ENCODE measurements at regions not wholly inside any gene's neighbourhood (a gene's known extent, or its start where the extent isn't known, plus 50 kb on each side); places are given as distances from the start of the nearest gene placed in this dataset.

GRCh38 chr7:41116337-41116736, 586.6 kb downstream of the INHBA start:
- no peak for DNase-seq (ENCODE audit: insufficient read length, low spot score, missing footprints)
- Histone ChIP-seq H3K36me3 (ENCODE audit: insufficient read depth, low read length) (no peaks in the 10 kb centered on the region), H3K4me3 (ENCODE audit: insufficient read depth, low read length) (no peak overlapping the region), H3K4me2 (ENCODE audit: insufficient read depth, low read length) (no peak overlapping the region), H3K79me2 (ENCODE audit: insufficient read depth, low read length) (no peaks in the 10 kb centered on the region), H2AFZ (ENCODE audit: low read length) (no peak overlapping the region), H3K27me3 (ENCODE audit: insufficient read depth, low read length) (no peaks in the 10 kb centered on the region), H4K20me1 (ENCODE audit: insufficient read depth, low read length) (no peaks in the 10 kb centered on the region), H3K4me1 (ENCODE audit: insufficient read depth, low read length) (peaks cover 2% of the 10 kb centered on the region), H3K9me3 (ENCODE audit: low read depth, low read length) (no peaks in the 10 kb centered on the region), H3K27ac (ENCODE audit: low read depth, low read length) (no peak overlapping the region)
- TF ChIP-seq, protein P1, sequence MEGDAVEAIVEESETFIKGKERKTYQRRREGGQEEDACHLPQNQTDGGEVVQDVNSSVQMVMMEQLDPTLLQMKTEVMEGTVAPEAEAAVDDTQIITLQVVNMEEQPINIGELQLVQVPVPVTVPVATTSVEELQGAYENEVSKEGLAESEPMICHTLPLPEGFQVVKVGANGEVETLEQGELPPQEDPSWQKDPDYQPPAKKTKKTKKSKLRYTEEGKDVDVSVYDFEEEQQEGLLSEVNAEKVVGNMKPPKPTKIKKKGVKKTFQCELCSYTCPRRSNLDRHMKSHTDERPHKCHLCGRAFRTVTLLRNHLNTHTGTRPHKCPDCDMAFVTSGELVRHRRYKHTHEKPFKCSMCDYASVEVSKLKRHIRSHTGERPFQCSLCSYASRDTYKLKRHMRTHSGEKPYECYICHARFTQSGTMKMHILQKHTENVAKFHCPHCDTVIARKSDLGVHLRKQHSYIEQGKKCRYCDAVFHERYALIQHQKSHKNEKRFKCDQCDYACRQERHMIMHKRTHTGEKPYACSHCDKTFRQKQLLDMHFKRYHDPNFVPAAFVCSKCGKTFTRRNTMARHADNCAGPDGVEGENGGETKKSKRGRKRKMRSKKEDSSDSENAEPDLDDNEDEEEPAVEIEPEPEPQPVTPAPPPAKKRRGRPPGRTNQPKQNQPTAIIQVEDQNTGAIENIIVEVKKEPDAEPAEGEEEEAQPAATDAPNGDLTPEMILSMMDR (IDR thresholded peaks at IDR 0.05; ENCODE audit: extremely low read depth, low read depth, low read length): no peak

DNA sequence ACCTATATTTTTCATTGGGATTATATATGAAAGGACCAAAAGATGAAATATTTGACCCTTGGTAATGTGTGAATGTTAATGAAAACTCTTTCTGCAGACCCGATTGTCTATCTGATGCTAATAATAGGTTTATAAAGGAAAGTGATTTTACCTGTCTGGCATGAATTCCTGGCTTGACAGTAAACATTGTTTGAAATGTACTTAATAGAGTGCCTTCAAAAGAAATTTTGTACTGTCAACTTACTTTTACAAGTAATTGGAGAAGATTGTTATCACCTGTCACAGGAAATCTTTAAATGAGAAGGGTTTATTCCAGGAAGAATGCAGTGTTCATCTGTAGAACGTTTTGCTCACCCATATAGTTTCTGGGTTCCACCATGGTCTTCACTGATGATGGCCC, 588.2 kb downstream of the INHBA start:
- Histone ChIP-seq H2AFZ (ENCODE audit: low read length) (no peak overlapping the region), H3K4me2 (ENCODE audit: insufficient read depth, low read length) (no peak overlapping the region), H3K4me1 (ENCODE audit: insufficient read depth, low read length) (no peaks in the 10 kb centered on the region), H4K20me1 (ENCODE audit: insufficient read depth, low read length) (no peaks in the 10 kb centered on the region), H3K27me3 (ENCODE audit: insufficient read depth, low read length) (no peaks in the 10 kb centered on the region), H3K4me3 (ENCODE audit: insufficient read depth, low read length) (no peak overlapping the region), H3K79me2 (ENCODE audit: insufficient read depth, low read length) (no peaks in the 10 kb centered on the region), H3K27ac (ENCODE audit: low read depth, low read length) (no peak overlapping the region), H3K9me3 (ENCODE audit: low read depth, low read length) (no peaks in the 10 kb centered on the region), H3K36me3 (ENCODE audit: insufficient read depth, low read length) (no peaks in the 10 kb centered on the region)
- TF ChIP-seq, protein P1 (IDR thresholded peaks at IDR 0.05; ENCODE audit: extremely low read depth, low read depth, low read length): no peak
- DNase-seq (ENCODE audit: insufficient read length, low spot score, missing footprints): no peak

DNA sequence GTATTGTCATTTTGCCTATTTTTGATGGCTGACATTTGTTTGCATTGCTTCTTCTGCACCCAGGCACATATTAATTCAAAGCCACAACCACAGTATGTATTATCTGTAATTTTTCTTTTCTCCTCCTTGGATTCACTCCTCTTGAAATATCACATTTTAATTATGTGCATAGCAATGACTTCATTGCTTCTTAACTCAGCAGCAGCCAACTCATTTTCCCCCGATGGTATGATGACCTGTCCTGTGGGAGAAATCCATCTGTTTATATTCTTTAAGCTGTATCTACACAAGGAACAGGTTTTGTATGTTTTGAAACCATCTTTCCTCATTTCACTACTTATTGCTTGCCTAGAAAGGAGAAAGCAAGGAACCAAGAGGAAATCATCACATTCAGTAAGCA, 588.8 kb downstream of the INHBA start:
- H4K20me1 ChIP-seq (ENCODE audit: insufficient read depth, low read length): no peaks in the 10 kb centered on the region
- no peak overlapping the region for H3K27ac ChIP-seq (ENCODE audit: low read depth, low read length)
- H3K79me2 ChIP-seq (ENCODE audit: insufficient read depth, low read length): no peaks in the 10 kb centered on the region
- H3K36me3 ChIP-seq (ENCODE audit: insufficient read depth, low read length): no peaks in the 10 kb centered on the region
- H3K4me2 ChIP-seq (ENCODE audit: insufficient read depth, low read length): no peak overlapping the region
- no peaks in the 10 kb centered on the region for H3K9me3 ChIP-seq (ENCODE audit: low read depth, low read length)
- H2AFZ ChIP-seq (ENCODE audit: low read length): no peak overlapping the region
- TF ChIP-seq, protein P1 (IDR thresholded peaks at IDR 0.05; ENCODE audit: extremely low read depth, low read depth, low read length): no peak
- H3K4me1 ChIP-seq (ENCODE audit: insufficient read depth, low read length): no peaks in the 10 kb centered on the region
- no peak for DNase-seq (ENCODE audit: insufficient read length, low spot score, missing footprints)
- H3K4me3 ChIP-seq (ENCODE audit: insufficient read depth, low read length): no peak overlapping the region
- H3K27me3 ChIP-seq (ENCODE audit: insufficient read depth, low read length): no peaks in the 10 kb centered on the region

GRCh38 chr7:41113719-41114118, 589.2 kb downstream of the INHBA start:
- no peaks in the 10 kb centered on the region for H3K9me3 ChIP-seq (ENCODE audit: low read depth, low read length)
- no peaks in the 10 kb centered on the region for H3K79me2 ChIP-seq (ENCODE audit: insufficient read depth, low read length)
- H3K36me3 ChIP-seq (ENCODE audit: insufficient read depth, low read length): no peaks in the 10 kb centered on the region
- TF ChIP-seq, protein P1 (IDR thresholded peaks at IDR 0.05; ENCODE audit: extremely low read depth, low read depth, low read length): no peak
- H3K27ac ChIP-seq (ENCODE audit: low read depth, low read length): no peak overlapping the region
- DNase-seq (ENCODE audit: insufficient read length, low spot score, missing footprints): no peak
- H2AFZ ChIP-seq (ENCODE audit: low read length): no peak overlapping the region
- no peak overlapping the region for H3K4me2 ChIP-seq (ENCODE audit: insufficient read depth, low read length)
- no peaks in the 10 kb centered on the region for H3K27me3 ChIP-seq (ENCODE audit: insufficient read depth, low read length)
- no peaks in the 10 kb centered on the region for H4K20me1 ChIP-seq (ENCODE audit: insufficient read depth, low read length)
- H3K4me1 ChIP-seq (ENCODE audit: insufficient read depth, low read length): peaks cover 2% of the 10 kb centered on the region
- no peak overlapping the region for H3K4me3 ChIP-seq (ENCODE audit: insufficient read depth, low read length)

Measured in osteoblast (primary cell).